ENCODE measurements at regions not wholly inside any gene's neighbourhood (a gene's known extent, or its start where the extent isn't known, plus 50 kb on each side); places are given as distances from the start of the nearest gene placed in this dataset.

DNA sequence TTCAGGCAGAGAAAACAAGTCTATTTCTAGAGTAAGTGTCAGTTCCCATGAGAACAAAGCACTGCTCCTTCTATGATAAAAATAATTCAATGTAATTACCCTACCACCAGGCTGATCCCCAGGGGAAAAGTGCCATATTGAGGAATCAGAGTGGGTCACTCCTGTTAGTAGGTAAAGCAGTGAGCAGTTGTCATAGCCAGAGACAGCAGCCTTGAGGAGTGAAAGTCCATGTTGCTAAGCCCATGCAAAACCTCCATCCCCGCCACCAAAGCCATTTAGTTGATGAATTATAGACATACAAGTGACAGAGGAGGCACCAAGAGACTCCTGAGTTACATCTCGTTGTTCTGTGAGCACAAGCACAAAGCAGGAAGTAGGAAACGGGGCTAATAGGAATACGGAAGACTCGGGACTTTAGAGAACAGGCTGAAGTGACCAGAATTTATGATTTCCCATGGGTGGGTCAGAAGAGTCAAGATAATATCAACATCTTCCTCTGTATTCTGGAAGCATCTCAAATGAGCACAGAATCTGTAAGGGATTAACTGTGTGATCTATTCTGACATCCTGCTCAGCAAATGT lies 197.9 kb downstream of the MAFB start:
- TF ChIP-seq ZNF532 (CRISPR knock-in tag; IDR thresholded peaks at IDR 0.05; ENCODE audit: borderline replicate concordance) (no peak), NR2C2 (CRISPR knock-in tag; IDR thresholded peaks at IDR 0.05) (no peak), ZNF263 (CRISPR knock-in tag; IDR thresholded peaks at IDR 0.05; ENCODE audit: low read depth) (no peak)
- TF ChIP-seq, protein P1, sequence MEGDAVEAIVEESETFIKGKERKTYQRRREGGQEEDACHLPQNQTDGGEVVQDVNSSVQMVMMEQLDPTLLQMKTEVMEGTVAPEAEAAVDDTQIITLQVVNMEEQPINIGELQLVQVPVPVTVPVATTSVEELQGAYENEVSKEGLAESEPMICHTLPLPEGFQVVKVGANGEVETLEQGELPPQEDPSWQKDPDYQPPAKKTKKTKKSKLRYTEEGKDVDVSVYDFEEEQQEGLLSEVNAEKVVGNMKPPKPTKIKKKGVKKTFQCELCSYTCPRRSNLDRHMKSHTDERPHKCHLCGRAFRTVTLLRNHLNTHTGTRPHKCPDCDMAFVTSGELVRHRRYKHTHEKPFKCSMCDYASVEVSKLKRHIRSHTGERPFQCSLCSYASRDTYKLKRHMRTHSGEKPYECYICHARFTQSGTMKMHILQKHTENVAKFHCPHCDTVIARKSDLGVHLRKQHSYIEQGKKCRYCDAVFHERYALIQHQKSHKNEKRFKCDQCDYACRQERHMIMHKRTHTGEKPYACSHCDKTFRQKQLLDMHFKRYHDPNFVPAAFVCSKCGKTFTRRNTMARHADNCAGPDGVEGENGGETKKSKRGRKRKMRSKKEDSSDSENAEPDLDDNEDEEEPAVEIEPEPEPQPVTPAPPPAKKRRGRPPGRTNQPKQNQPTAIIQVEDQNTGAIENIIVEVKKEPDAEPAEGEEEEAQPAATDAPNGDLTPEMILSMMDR (IDR thresholded peaks at IDR 0.05) = no peak
- TF ChIP-seq, protein P2, sequence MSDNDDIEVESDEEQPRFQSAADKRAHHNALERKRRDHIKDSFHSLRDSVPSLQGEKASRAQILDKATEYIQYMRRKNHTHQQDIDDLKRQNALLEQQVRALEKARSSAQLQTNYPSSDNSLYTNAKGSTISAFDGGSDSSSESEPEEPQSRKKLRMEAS (CRISPR knock-in tag; IDR thresholded peaks at IDR 0.05) = no peak
- TF ChIP-seq, protein P3, sequence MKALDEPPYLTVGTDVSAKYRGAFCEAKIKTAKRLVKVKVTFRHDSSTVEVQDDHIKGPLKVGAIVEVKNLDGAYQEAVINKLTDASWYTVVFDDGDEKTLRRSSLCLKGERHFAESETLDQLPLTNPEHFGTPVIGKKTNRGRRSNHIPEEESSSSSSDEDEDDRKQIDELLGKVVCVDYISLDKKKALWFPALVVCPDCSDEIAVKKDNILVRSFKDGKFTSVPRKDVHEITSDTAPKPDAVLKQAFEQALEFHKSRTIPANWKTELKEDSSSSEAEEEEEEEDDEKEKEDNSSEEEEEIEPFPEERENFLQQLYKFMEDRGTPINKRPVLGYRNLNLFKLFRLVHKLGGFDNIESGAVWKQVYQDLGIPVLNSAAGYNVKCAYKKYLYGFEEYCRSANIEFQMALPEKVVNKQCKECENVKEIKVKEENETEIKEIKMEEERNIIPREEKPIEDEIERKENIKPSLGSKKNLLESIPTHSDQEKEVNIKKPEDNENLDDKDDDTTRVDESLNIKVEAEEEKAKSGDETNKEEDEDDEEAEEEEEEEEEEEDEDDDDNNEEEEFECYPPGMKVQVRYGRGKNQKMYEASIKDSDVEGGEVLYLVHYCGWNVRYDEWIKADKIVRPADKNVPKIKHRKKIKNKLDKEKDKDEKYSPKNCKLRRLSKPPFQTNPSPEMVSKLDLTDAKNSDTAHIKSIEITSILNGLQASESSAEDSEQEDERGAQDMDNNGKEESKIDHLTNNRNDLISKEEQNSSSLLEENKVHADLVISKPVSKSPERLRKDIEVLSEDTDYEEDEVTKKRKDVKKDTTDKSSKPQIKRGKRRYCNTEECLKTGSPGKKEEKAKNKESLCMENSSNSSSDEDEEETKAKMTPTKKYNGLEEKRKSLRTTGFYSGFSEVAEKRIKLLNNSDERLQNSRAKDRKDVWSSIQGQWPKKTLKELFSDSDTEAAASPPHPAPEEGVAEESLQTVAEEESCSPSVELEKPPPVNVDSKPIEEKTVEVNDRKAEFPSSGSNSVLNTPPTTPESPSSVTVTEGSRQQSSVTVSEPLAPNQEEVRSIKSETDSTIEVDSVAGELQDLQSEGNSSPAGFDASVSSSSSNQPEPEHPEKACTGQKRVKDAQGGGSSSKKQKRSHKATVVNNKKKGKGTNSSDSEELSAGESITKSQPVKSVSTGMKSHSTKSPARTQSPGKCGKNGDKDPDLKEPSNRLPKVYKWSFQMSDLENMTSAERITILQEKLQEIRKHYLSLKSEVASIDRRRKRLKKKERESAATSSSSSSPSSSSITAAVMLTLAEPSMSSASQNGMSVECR (CRISPR knock-in tag; IDR thresholded peaks at IDR 0.05; ENCODE audit: borderline replicate concordance) = no peak

All from WTC11 (cell line).